Amniotic epithelial cell (primary cell): ENCODE measurements at regions not wholly inside any gene's neighbourhood (a gene's known extent, or its start where the extent isn't known, plus 50 kb on each side); places are given as distances from the start of the nearest gene placed in this dataset.

ENCODE experiments used
- DNase-seq: peaks from one replicate; pipeline ENCODE4 v3.0.0-alpha.2; 2010; ENCODE audit warnings: low read depth

DNA sequence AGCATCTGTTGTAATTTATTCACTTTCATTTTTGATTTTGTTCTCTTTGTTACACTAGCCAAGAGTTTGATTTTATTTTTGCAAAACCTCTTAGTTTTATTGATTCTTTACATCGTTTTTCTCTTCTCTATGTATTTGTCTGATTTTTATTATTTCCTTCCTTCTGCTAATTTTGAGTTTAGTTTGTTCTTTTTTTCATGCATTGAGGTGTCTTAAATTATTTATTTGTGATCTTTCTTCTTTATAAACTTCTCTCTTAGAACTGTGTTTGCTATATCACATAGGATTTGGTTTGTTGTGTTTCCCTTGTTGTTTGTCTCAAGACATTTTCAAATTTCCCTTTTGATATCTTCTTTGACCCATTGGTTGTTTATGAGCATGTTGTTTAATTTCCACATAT lies 51.7 kb upstream of the NFKBIA start:
- DNase-seq, result no peak

DNA sequence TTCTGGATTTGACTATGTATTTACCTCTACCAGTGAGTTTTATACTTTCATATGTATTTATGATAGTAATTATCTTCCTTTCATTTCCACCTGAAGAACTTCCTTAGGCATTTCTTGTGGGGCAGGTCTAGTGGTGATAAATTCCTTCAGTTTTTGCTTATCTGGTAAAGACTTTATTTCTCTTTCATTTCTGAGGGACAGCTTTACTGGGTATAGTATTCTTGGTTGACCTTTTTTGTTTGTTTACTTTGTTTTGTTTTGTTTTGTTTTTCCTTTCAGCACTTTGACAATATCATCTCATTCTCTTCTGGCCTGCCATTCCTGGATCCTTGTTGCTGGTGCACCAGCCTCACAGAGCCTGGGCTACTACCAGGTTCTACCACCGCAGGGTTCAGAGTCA lies 53.9 kb upstream of the NFKBIA start:
- DNase-seq, result no peak

DNA sequence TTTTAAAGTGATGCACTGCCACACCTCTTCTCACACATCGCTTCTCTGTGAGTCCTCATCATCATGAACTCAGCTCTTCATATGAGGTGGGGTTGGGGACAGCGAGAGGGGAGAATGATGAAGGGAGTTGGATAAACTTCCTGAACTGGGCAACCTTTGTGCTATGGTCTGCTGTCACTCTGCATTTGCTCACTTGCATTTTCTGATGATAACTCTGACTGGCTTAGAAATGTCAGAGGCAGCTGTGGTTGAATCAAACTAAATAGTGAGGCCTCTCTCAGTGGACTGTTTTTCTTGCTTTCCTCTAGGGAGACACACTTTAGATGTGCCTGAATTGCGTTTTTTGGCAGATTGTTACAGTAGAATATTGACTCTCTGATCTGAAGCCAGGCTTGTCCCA lies 55.2 kb upstream of the NFKBIA start:
- no peak for DNase-seq

DNA sequence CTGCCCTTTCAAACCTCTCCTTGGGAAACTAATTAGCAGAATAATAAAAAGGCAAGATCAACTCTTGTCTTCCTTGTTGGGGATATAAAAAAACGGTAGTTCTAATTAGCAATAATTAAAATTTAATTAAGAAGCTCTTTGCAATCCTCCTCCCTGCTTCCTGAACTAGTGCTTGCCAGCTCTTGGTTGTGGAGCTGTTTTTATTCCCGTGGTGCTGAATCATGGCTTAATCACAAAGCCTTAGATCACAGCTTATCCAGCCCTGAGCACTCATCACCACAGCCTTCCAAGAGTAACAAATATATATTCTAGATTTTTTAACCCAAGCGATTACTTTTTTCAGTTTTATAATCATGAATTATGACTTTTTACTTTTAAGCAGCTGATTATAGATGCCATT lies 63.2 kb upstream of the INSM2 start:
- DNase-seq, result peak; percentile 50

DNA sequence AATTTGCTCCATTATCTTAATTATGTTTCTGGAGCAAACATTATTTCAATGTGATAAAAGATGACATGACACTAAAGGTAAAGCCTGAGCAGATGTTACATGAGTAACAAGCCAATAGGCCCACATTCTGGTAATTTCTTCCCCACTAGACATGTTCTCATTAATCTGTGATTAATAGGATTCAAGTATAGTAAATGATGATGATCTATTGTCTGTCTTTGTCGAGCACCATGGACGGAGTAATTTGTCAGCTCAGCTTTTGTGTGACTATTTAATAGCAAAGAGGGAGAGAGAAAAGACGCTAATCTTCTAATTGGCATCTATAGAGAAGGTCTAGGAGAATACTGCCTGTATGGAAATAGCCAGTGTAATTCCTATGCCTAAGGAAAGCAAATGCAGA lies 62.2 kb upstream of the INSM2 start:
- DNase-seq, result no peak

DNA sequence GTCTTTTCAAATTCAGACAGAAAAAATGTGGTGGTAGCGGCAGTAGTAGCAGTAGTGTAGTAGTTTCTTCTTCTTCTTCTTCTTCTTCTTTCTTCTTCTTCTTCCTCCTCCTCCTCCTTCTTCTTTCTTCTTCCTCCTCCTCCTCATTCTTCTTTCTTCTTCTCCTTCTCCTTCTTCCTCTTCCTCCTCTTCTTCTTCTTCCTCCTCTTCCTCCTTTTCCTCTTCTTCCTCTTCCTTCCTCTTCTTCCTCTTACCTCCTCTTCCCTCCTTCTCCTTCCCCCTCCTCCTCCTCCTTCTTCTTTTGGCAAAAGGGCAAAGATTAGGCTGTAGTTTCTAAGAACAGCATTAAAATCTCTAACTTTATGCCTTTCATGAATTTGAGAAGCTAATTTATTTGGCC lies 59.6 kb upstream of the INSM2 start:
- DNase-seq, result no peak

DNA sequence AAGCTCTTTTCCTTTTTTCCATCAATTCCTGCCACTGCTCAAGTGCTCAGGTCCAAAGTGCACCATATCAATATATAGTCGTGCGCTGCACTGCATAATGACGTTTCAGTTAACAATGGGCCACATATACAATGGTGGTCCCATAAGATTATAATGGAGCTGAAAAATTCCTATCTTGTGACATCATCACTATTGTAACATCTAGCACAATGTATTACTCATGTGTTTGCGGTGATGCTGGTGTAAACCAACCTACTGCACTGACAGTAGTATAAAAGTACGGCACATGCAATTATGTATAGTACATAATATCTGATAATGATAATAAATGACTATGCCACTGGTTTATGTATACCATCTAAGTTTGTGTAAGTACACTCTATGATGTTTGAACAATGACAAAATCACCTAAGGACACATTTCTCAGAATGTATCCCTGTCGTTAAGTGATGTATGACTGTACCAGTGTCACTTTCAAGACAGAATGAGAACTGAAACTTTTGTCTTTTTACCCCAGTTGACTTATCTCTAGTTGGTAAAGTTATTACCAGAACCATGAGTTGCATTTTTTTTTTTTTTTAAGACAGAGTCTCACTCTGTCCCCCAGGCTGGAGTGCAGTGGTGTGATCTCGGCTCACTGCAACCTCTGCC lies 53.7 kb upstream of the INSM2 start:
- DNase-seq, result peak; percentile 38

DNA sequence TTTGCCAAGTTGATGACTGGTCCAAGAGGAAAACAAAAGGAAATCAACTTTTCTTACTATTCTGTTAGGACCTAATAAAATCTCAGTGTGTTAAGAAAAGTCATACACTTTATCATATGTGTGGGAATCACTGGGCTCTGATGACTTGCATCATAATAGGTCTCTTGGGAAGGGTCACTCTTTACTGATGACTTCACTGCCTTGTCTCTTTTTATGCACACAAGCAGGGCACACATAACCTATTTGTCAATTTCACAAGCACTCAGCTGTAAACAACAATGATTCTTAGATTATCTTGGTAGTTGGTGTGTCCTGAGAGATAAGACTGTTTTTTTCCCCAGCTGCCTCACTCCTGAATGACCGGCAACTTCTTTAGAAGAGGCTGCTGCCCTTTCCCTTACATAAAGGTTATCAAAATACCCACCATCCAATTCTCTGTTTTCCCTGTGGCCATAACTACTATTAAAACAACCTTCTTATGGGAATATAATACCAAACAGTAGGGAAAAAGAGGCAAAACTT lies 50.9 kb upstream of the INSM2 start:
- peak; percentile 31 for DNase-seq
